GM18517 (cell line): ENCODE measurements at regions not wholly inside any gene's neighbourhood (a gene's known extent, or its start where the extent isn't known, plus 50 kb on each side); places are given as distances from the start of the nearest gene placed in this dataset.
"Not testable (repeated sequence)": the region's sequence is repeated elsewhere in the genome, so short reads cannot be mapped to it uniquely, and the experiment has no call there.

Experiments
- ATAC-seq: cut with Tn5 transposase; IDR thresholded peaks from one replicate; pipeline ENCODE4 v1.9.1; 2021; ENCODE audit warnings: mild to moderate bottlenecking, moderate library complexity; ENCODE audit not compliant: unreplicated experiment

DNA sequence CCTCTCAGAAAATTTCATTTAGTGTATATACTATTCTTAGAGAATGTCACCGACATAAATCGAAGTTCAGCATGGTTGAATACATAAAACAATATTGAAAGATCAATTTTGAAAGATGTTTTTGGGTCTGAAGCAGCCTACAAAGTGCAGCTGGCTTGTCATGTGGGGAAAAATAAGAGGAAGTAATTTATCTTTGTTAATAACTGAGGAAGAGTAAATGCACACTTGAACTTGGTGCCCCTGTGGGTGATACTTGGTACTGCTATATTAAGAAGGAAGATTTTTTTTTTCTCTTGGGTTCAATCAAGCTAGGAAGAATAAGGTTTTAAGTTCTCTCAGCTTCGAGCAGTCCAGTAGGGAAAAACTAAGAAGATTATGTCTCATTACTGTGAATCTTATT is 661.3 kb downstream of the RPL10L start:
- no peak for ATAC-seq

DNA sequence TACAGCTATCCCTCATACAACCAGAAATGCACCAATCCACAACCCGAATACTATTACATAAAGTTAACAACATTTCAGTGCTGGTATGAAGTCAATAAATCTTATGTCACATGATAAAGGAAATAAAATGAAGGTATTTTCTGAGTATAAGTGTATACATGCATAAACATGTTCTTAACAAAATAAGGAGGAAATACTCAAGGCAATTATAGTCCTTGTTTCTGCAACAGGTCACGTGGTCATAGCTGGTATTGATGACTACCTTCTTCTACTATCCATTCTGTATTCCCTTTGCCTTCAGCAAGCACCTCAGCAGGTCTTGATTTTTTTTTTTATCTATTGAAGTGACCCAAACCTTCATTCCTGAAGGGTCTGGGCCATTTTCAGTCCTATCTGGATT is 675.6 kb downstream of the RPL10L start:
- ATAC-seq, result no peak

- ATAC-seq, result no peak
Observed at GRCh38 chr14:45972416-45972815, 679.2 kb downstream of the RPL10L start.

DNA sequence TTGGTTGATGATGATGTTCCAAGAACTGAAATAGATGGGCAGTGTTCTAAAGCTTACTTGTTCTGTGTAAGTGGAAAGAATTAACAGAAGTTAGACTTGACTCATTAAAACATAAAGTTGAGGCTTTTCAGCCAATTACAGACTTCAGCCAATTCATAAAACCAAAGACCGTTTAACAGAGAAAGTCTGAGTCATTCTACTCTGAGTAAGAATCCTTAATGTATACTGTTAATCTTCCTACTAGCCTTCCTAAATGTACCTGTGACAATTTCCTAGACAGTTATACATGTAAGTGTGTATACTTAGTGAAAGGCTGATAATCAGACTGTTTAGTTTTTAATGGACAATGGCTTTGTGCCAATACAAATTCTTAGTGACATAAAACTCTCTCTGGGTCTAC is 681.0 kb downstream of the RPL10L start:
- ATAC-seq, result no peak

GRCh38 chr14:45968037-45968436 is 683.5 kb downstream of the RPL10L start:
- ATAC-seq, result no peak

- ATAC-seq, result no peak
Observed at GRCh38 chr14:45949479-45949878, 696.5 kb upstream of the MIS18BP1 start.

DNA sequence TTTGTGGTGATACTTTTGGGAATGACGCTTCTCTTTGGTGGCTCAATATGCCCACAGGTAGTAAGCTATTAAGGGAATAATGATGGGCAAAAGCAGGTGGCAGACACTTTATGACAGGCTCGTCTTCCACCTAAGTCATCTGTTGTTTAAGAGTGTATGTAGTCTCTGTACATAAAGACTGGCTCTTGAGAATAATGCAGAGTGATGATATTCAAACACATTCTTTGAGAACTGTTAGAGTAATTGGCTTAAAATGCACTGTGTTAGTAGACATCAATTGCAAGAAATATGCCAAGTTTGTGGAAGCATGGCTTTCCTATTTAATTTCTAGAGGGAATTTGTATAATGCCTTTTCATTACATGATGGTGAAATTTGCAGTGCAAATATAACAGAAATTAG is 694.8 kb upstream of the MIS18BP1 start:
- ATAC-seq, result no peak

- no peak for ATAC-seq
Observed at GRCh38 chr14:45946251-45946650, 693.2 kb upstream of the MIS18BP1 start.

- ATAC-seq, result no peak
Observed at GRCh38 chr14:45940318-45940717, 687.3 kb upstream of the MIS18BP1 start.

DNA sequence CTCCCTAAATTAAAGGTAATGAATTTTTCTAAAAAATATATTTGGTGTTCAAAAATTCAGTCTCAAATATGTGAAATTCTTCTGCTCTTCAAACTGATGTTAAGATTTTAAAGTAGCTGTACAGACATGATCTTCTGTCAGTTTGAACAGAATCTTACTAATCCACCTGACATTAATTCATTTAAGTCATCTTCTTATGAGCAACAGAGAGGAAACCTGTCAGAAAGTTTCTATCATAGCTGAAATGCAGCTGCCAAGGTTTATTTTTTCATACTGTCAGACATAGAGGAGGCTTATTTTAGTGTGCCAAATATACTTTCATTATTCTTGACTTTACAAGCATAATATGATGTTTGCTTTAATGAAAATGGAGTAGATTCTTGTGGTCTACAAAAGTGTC is 686.6 kb upstream of the MIS18BP1 start:
- ATAC-seq, result no peak

DNA sequence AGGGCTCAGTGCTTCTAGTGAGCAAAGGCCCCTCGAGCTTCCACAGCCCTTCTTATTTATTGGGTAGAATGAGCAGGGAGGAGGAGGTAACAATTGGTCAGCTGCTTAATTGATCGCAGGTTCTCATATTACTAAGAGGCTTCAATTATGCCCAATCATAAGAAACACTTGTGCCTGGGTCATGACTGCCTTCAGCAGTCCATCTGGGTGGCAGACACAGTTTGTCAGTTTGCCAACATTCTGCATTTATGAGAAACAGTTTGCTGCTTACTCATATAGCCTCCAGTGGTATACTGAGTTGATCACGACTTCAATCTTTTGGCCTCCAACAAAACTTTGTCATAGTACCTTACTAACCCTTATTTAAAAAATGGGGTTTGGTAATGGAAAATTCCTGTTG is 667.0 kb upstream of the MIS18BP1 start:
- ATAC-seq, result not testable (repeated sequence)

- no peak for ATAC-seq
Observed at GRCh38 chr14:45916340-45916953, 663.4 kb upstream of the MIS18BP1 start.

- no peak for ATAC-seq
Observed at GRCh38 chr14:45907782-45908181, 654.8 kb upstream of the MIS18BP1 start.

DNA sequence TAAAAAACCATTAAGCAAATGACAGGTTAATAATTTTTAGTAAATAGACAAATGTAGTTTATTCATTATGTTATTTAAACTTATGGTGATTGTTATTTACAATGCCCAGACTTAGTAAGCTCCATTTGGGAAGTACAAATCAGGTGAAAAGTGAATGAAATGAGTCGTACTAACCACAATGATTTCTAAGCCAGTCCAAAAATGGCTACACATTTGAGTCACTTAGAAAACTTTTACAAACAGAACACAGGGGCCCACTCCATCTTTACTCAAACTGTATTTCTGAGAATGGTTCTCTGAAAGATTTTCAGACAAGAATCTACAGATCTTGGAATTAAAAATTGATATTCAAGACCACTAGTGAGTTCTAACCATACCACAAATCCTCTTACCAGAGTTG is 653.3 kb upstream of the MIS18BP1 start:
- ATAC-seq, result no peak

GRCh38 chr14:45905672-45906071 is 652.7 kb upstream of the MIS18BP1 start:
- no peak for ATAC-seq

- ATAC-seq, result no peak
Observed at GRCh38 chr14:45904314-45904713, 651.3 kb upstream of the MIS18BP1 start.

GRCh38 chr14:45902241-45902640 is 649.2 kb upstream of the MIS18BP1 start:
- no peak for ATAC-seq

DNA sequence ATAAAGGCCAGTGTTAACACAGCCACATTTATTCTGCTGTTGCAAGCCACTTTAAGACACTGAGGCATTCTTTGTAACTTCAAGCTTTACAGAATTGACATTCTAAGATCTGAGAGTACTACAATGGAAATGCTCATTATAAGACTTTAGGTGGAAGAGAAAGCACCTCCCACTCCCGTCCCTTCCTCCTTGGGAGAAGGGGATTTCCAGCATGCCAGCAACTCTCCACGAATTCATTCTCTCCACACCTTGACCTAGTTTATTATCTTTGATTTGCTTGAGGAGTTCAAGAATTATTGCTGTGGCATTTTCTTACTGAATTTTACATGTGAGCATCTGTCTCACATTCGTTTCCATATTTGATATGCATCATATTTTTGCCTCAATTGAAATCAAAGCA is 644.4 kb upstream of the MIS18BP1 start:
- no peak for ATAC-seq

DNA sequence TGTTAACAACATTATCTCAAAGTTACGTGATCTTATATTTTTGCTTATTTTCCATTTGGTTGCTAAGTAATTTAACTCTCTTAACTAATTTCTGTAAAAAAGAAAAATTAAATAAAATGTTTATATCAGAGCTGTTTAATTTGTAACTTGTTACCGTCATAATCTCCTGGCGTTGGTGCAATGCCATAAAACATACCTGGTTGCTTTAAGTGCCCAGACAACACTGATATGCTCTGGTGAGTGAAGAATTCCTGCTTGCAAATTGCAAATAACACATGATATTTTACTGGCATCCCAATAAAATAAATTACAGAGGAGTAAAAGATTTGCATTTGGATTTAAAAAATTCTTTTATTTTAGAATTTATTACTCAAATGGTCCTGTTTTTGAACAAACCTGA is 640.1 kb upstream of the MIS18BP1 start:
- no peak for ATAC-seq

DNA sequence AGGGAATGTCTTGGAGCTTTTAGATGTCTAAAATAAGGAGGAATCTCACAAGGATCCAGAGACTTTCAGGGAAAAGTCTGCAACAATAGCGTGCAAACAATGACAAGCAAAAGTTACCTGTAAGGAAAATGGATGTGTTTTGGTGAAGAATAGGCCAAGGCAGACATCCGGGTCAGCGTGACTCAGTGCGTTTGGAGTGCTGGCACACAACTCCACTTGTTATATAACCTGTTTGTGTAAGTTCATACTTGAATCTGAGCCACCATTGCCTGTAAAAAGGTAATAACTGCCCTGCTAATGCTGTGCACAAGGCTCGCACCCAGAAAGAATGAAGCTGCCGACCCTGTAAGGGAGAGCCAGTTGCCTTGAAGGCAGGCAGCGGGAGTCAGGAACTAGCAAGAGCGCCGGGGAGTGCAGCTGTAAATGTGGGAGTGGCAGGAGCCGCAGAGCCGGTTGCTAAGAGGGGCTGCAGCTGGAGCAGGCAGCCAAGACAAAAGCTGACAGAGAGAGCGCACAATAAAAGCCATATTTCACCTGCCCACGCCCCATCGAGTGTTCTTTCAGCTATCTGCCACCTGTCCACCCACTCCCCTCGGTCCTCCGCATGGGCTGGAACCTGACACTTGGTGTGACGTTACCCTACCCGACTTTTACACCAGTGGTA is 638.5 kb upstream of the MIS18BP1 start:
- ATAC-seq, result no peak

DNA sequence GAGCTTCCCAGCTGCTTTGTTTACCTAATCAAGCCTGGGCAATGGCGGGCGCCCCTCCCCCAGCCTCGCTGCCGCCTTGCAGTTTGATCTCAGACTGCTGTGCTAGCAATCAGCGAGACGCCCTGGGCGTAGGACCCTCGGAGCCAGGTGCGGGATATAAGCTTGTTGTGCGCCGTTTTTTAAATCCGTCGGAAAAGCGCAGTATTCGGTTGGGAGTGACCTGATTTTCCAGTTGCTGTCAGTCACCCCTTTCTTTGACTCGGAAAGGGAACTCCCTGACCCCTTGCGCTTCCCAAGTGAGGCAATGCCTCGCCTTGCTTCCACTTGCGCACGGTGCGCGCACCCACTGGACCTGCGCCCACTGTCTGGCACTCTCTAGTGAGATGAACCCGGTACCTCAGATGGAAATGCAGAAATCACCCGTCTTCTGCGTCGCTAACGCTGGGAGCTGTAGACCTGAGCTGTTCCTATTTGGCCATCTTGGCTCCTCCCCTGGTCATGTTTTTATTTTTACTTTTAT is 635.8 kb upstream of the MIS18BP1 start:
- not testable (repeated sequence) for ATAC-seq

- no peak for ATAC-seq
Observed at GRCh38 chr14:45877981-45878380, 625.0 kb upstream of the MIS18BP1 start.

DNA sequence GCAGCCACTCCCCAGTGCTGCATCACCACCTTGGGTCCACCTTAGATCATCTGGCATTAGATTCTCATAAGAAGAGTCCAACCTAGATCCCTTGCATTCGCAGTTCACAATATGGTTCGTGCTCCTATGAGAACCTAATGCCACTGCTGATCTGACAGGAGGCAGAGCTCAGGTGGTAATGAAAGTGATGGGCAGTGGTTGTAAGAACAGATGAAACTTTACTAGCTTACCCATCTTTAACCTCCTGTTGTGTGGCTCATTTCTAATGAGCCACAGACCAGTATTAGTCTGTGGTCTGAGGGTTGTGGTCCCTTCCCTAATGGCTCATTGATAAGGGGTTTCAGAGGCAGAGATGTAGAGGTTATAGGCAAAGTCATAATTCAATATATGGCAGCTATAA is 615.9 kb upstream of the MIS18BP1 start:
- ATAC-seq, result no peak
